HepG2 (cell line): ENCODE measurements at regions not wholly inside any gene's neighbourhood (a gene's known extent, or its start where the extent isn't known, plus 50 kb on each side); places are given as distances from the start of the nearest gene placed in this dataset.

ENCODE experiments used
- HDAC2 ChIP-seq: sonication (generic); formaldehyde crosslinking; IDR thresholded peaks from 2 replicates; pipeline ENCODE4 v1.4.0; 2020; ENCODE audit warnings: missing genetic modification reagents
- ISL2 ChIP-seq: sonication (generic); formaldehyde crosslinking; IDR thresholded peaks from 2 replicates; pipeline ENCODE4 v1.5.0; 2020; ENCODE audit warnings: missing genetic modification reagents
- KDM6A ChIP-seq: IDR thresholded peaks from 2 replicates; pipeline ENCODE4 v1.6.1; 2016; ENCODE audit warnings: low read depth
- MAFF ChIP-seq: IDR thresholded peaks from 2 replicates; pipeline ENCODE4 v1.6.1; 2011; ENCODE audit warnings: low read depth, low read length, improper control_type of control experiment
- NCOA2 ChIP-seq: sonication (generic); formaldehyde crosslinking; IDR thresholded peaks from 2 replicates; pipeline ENCODE4 v1.8.0; 2022; ENCODE audit warnings: inconsistent platforms
- SAFB2 ChIP-seq: sonication (generic); formaldehyde crosslinking; IDR thresholded peaks from 2 replicates; pipeline ENCODE4 v1.5.1; 2020; ENCODE audit warnings: missing genetic modification reagents, low read depth, mild to moderate bottlenecking, borderline replicate concordance
- SKIL ChIP-seq: sonication (generic); formaldehyde crosslinking; IDR thresholded peaks from 2 replicates; pipeline ENCODE4 v1.8.0; 2022; ENCODE audit warnings: missing genetic modification reagents, mild to moderate bottlenecking, moderate library complexity, borderline replicate concordance
- THAP11 ChIP-seq: IDR thresholded peaks from 2 replicates; pipeline ENCODE4 v1.6.1; 2016; ENCODE audit warnings: missing biosample characterization, missing genetic modification reagents
- ZBTB33 ChIP-seq: sonication (generic); formaldehyde crosslinking; IDR thresholded peaks from 2 replicates; pipeline ENCODE4 v1.4.0; 2020; ENCODE audit warnings: missing genetic modification reagents
- ZEB1 ChIP-seq: IDR thresholded peaks from 2 replicates; pipeline ENCODE4 v1.6.1; 2012; ENCODE audit warnings: mild to moderate bottlenecking, low read depth, inconsistent platforms; ENCODE audit not compliant: insufficient replicate concordance
- ZMAT5 ChIP-seq: sonication (generic); formaldehyde crosslinking; IDR thresholded peaks from 2 replicates; pipeline ENCODE4 v1.5.0; 2020; ENCODE audit warnings: mild to moderate bottlenecking, low read depth, missing genetic modification reagents, borderline replicate concordance
- ZMYM2 ChIP-seq: sonication (generic); formaldehyde crosslinking; IDR thresholded peaks from 2 replicates; pipeline ENCODE4 v1.8.0; 2022; ENCODE audit warnings: mild to moderate bottlenecking, missing genetic modification reagents
- ZNF563 ChIP-seq: sonication (generic); formaldehyde crosslinking; IDR thresholded peaks from 2 replicates; pipeline ENCODE4 v1.8.0; 2022; ENCODE audit warnings: mild to moderate bottlenecking, moderate library complexity, missing genetic modification reagents
- ZNF629 ChIP-seq: sonication (generic); formaldehyde crosslinking; conservative IDR thresholded peaks from 2 replicates; pipeline ENCODE4 v1.5.0; 2020; ENCODE audit warnings: missing genetic modification reagents
- ZNF644 ChIP-seq: IDR thresholded peaks from 2 replicates; pipeline ENCODE4 v1.6.1; 2016; ENCODE audit warnings: low read depth
- ZNF749 ChIP-seq: sonication (generic); formaldehyde crosslinking; IDR thresholded peaks from 2 replicates; pipeline ENCODE4 v1.8.0; 2022; ENCODE audit warnings: mild to moderate bottlenecking, missing genetic modification reagents, moderate library complexity, borderline replicate concordance
- ZNF777 ChIP-seq: sonication (generic); formaldehyde crosslinking; IDR thresholded peaks from 2 replicates; pipeline ENCODE4 v1.4.0; 2020; ENCODE audit warnings: missing genetic modification reagents
- TF ChIP-seq, protein P1 (sequence below): sonication (generic); formaldehyde crosslinking; IDR thresholded peaks from 2 replicates; pipeline ENCODE4 v1.4.0; 2020; ENCODE audit warnings: missing genetic modification reagents
- TF ChIP-seq, protein P2 (sequence below): sonication (generic); formaldehyde crosslinking; IDR thresholded peaks from 2 replicates; pipeline ENCODE4 v1.5.0; 2020; ENCODE audit warnings: mild to moderate bottlenecking, missing genetic modification reagents, borderline replicate concordance

DNA sequence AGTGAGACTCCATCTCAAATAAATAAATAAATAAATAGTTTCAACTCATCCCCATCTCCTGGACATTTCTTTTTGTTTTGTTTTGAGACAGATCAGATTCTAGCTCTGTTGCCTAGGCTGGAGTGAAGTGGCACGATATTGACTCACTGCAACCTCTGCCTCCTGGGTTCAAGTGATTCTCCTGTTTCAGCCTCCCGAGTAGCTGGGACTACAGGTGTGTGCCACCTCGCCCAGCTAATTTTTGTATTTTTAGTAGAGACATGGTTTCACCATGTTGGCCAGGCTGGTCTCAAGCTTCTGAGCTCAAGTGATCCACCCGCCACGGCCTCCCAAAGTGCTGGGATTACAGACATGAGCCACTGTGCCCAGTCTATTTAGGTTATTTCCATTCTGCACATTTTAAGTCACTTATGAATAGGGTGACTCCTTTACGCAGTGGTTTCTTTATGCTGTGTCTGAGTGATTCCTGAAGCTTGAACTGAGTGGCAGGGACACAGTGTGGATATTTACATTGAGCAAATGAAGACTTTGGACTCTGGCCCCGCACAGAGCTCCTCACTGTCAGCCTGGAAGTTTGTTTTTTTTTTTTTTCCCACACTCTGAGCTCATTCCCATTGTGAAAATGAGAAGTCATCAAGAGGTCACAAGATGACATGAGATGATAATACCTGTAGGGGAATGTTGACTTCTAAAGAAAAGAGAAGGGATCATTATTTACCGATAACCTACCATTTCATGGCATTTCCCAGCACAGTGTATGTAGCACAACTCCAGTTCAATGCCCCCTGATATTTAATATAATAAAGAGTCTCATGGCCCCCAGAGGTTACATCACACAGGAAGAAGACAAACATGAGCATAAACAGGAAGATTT, 72.6 kb downstream of the TBX3 start (continued):
- TF ChIP-seq MAFF (0 out of 2 replicates have a peak, but pooled peaks have one; percentile 12), ZMAT5 (CRISPR knock-in tag) (no peak), THAP11 (CRISPR knock-in tag) (peak; percentile 71), SKIL (peak; percentile 76; the same call in 1 of the 2 replicates), ZMYM2 (CRISPR knock-in tag) (no peak), ZBTB33 (no peak), ZEB1 (peak; percentile 36), KDM6A (peak; percentile 91), ZNF777 (0 out of 2 replicates have a peak, but pooled peaks have one; percentile 26), ZNF644 (CRISPR knock-in tag) (0 out of 2 replicates have a peak, but pooled peaks have one; percentile 36), ZNF563 (CRISPR knock-in tag) (no peak), ISL2 (CRISPR knock-in tag) (peak; percentile 87), ZNF629 (no peak; the same call in 1 of the 2 replicates), SAFB2 (peak; percentile 26; the same call in 1 of the 2 replicates), ZNF749 (CRISPR knock-in tag) (0 out of 2 replicates have a peak, but pooled peaks have one; percentile 39), HDAC2 (peak; percentile 93), NCOA2 (CRISPR knock-in tag) (peak; percentile 96)
- TF ChIP-seq, protein P1, sequence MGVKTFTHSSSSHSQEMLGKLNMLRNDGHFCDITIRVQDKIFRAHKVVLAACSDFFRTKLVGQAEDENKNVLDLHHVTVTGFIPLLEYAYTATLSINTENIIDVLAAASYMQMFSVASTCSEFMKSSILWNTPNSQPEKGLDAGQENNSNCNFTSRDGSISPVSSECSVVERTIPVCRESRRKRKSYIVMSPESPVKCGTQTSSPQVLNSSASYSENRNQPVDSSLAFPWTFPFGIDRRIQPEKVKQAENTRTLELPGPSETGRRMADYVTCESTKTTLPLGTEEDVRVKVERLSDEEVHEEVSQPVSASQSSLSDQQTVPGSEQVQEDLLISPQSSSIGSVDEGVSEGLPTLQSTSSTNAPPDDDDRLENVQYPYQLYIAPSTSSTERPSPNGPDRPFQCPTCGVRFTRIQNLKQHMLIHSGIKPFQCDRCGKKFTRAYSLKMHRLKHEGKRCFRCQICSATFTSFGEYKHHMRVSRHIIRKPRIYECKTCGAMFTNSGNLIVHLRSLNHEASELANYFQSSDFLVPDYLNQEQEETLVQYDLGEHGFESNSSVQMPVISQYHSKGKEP (CRISPR knock-in tag) = 0 out of 2 replicates have a peak, but pooled peaks have one; percentile 24
- TF ChIP-seq, protein P2, sequence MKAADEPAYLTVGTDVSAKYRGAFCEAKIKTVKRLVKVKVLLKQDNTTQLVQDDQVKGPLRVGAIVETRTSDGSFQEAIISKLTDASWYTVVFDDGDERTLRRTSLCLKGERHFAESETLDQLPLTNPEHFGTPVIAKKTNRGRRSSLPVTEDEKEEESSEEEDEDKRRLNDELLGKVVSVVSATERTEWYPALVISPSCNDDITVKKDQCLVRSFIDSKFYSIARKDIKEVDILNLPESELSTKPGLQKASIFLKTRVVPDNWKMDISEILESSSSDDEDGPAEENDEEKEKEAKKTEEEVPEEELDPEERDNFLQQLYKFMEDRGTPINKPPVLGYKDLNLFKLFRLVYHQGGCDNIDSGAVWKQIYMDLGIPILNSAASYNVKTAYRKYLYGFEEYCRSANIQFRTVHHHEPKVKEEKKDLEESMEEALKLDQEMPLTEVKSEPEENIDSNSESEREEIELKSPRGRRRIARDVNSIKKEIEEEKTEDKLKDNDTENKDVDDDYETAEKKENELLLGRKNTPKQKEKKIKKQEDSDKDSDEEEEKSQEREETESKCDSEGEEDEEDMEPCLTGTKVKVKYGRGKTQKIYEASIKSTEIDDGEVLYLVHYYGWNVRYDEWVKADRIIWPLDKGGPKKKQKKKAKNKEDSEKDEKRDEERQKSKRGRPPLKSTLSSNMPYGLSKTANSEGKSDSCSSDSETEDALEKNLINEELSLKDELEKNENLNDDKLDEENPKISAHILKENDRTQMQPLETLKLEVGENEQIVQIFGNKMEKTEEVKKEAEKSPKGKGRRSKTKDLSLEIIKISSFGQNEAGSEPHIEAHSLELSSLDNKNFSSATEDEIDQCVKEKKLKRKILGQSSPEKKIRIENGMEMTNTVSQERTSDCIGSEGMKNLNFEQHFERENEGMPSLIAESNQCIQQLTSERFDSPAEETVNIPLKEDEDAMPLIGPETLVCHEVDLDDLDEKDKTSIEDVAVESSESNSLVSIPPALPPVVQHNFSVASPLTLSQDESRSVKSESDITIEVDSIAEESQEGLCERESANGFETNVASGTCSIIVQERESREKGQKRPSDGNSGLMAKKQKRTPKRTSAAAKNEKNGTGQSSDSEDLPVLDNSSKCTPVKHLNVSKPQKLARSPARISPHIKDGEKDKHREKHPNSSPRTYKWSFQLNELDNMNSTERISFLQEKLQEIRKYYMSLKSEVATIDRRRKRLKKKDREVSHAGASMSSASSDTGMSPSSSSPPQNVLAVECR (CRISPR knock-in tag) = peak; percentile 46; the same call in 1 of the 2 replicates
